Left lung (tissue), 4 donors: ENCODE measurements at regions not wholly inside any gene's neighbourhood (a gene's known extent, or its start where the extent isn't known, plus 50 kb on each side); places are given as distances from the start of the nearest gene placed in this dataset.

Experiments
- ATAC-seq: fragments of 200-7000 bp; cut with Tn5 transposase; one replicate; pipeline ENCODE4 v1.9.1; 2020; ENCODE audit warnings: moderate library complexity
- DNase-seq, 4 donors: peaks; one replicate each; pipeline ENCODE4 v3.0.0-alpha.2; 2013 to 2020
- H3K27ac ChIP-seq, 2 donors: fragments of 200-600 bp; sonication (generic) in 1 of 2; one replicate each; pipeline versions ENCODE4 v1.5.0 to v1.8.0; 2020 to 2021
- H3K27me3 ChIP-seq, 2 donors: fragments of 200-600 bp; sonication (generic) in 1 of 2; one replicate each; pipeline versions ENCODE4 v1.5.0 to v1.8.0; 2020 to 2021
- H3K36me3 ChIP-seq, 2 donors: fragments of 200-600 bp; sonication (generic) in 1 of 2; one replicate each; pipeline versions ENCODE4 v1.5.0 to v1.8.0; 2020 to 2021
- H3K4me1 ChIP-seq, 2 donors: fragments of 200-600 bp; one replicate each; pipeline ENCODE4 v1.8.0; 2021
- H3K4me3 ChIP-seq, 2 donors: fragments of 200-600 bp; sonication (generic) in 1 of 2; one replicate each; pipeline versions ENCODE4 v1.5.0 to v1.8.0; 2020 to 2021; ENCODE audit warnings: mild to moderate bottlenecking in 1 of 2
- H3K9me3 ChIP-seq, 2 donors: fragments of 200-600 bp; sonication (generic) in 1 of 2; one replicate each; pipeline versions ENCODE4 v1.5.0 to v1.8.0; 2020 to 2021
- CTCF ChIP-seq, 2 donors: fragments of 200-600 bp; sonication (generic) in 1 of 2; IDR thresholded peaks; one replicate each; pipeline versions ENCODE4 v1.5.0 to v1.8.0; 2021; ENCODE audit warnings: antibody characterized with exemption in 2 of 2
- intact Hi-C, 2 donors: fragments of 100-400 bp; cut with DNase I; formaldehyde crosslinking; loops; one replicate each; pipeline versions ENCODE4 v1.11.2 to v1.14.2; 2022
- donor health status: DM: no; HTN: yes; CAD: no.
- donor health status: DM: no; HTN: no; CAD: no.

GRCh38 chr5:57940236-57940635 is 457.6 kb upstream of the ACTBL2 start:
- Histone ChIP-seq H3K9me3 (no peaks in the 10 kb centered on the region), H3K4me1 (no peaks in the 10 kb centered on the region), H3K4me3 (no peak overlapping the region), H3K36me3 (no peaks in the 10 kb centered on the region), H3K27ac (no peak overlapping the region), H3K27me3 (no peaks in the 10 kb centered on the region)
- DNase-seq (no peak), ATAC-seq (no peak)
- TF ChIP-seq CTCF (IDR thresholded peaks at IDR 0.05) = no peak
- intact Hi-C loops = no loop called here

- no peak for TF ChIP-seq CTCF (IDR thresholded peaks at IDR 0.05)
- Histone ChIP-seq H3K9me3 (no peaks in the 10 kb centered on the region), H3K4me3 (no peak overlapping the region), H3K4me1 (no peaks in the 10 kb centered on the region), H3K27ac (no peak overlapping the region), H3K36me3 (no peaks in the 10 kb centered on the region), H3K27me3 (no peaks in the 10 kb centered on the region)
- ATAC-seq = no peak
- no peak for DNase-seq
- intact Hi-C loops = no loop called here
Observed at GRCh38 chr5:57939771-57940170, 457.2 kb upstream of the ACTBL2 start.

DNA sequence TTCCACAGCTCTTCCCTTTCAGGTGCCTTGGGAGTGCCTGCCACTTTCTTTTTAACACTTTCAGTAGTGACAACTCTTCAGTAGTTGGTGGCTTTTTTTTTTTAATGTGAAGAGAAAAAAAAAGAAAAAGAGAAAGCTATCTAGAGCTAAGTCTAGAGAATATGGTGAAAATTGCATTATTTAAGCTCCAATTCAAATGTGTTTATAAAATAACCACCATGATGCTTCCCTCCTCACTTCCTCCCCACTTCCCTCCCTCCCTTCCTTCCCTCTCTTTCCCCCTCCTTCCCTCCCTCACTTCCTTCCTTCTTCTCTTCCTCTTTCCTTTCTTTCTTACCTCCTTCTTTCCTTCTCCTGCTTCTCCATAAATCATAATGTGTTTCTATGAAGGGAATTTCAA is 456.7 kb upstream of the ACTBL2 start:
- intact Hi-C loops = no loop called here
- H3K36me3 ChIP-seq = no peaks in the 10 kb centered on the region
- H3K9me3 ChIP-seq = no peaks in the 10 kb centered on the region
- no peaks in the 10 kb centered on the region for H3K4me1 ChIP-seq
- H3K4me3 ChIP-seq = no peak overlapping the region
- no peak overlapping the region for H3K27ac ChIP-seq
- ATAC-seq (no peak), DNase-seq (no peak)
- H3K27me3 ChIP-seq = no peaks in the 10 kb centered on the region
- no peak for TF ChIP-seq CTCF (IDR thresholded peaks at IDR 0.05)

GRCh38 chr5:57938174-57938557 is 455.6 kb upstream of the ACTBL2 start:
- Histone ChIP-seq H3K9me3 (no peaks in the 10 kb centered on the region), H3K4me1 (no peaks in the 10 kb centered on the region), H3K36me3 (no peaks in the 10 kb centered on the region), H3K27ac (no peak overlapping the region), H3K27me3 (no peaks in the 10 kb centered on the region), H3K4me3 (no peak overlapping the region)
- ATAC-seq (no peak), DNase-seq (no peak)
- TF ChIP-seq CTCF (IDR thresholded peaks at IDR 0.05) = no peak
- intact Hi-C loops = no loop called here

GRCh38 chr5:57937501-57938173 is 455.0 kb upstream of the ACTBL2 start:
- Histone ChIP-seq H3K27me3 (no peaks in the 10 kb centered on the region), H3K27ac (no peak overlapping the region), H3K9me3 (no peaks in the 10 kb centered on the region), H3K4me3 (no peak overlapping the region), H3K4me1 (no peaks in the 10 kb centered on the region), H3K36me3 (no peaks in the 10 kb centered on the region)
- intact Hi-C loops = no loop called here
- no peak for TF ChIP-seq CTCF (IDR thresholded peaks at IDR 0.05)
- ATAC-seq (no peak), DNase-seq (no peak)
